ENCODE measurements at regions not wholly inside any gene's neighbourhood (a gene's known extent, or its start where the extent isn't known, plus 50 kb on each side); places are given as distances from the start of the nearest gene placed in this dataset.

GRCh38 chr4:8679032-8679431, 86.5 kb downstream of the CPZ start:
- TF ChIP-seq TOX (CRISPR knock-in tag; IDR thresholded peaks at IDR 0.05; ENCODE audit: borderline replicate concordance): no peak
- no peak for TF ChIP-seq ISL1 (CRISPR knock-in tag; IDR thresholded peaks at IDR 0.05)
- TF ChIP-seq RARB (CRISPR knock-in tag; IDR thresholded peaks at IDR 0.05): no peak
